ENCODE measurements at regions not wholly inside any gene's neighbourhood (a gene's known extent, or its start where the extent isn't known, plus 50 kb on each side); places are given as distances from the start of the nearest gene placed in this dataset.

GRCh38 chr14:100955201-100955600 is 51.7 kb upstream of the RTL1 start:
- no peak for DNase-seq

- no peak for DNase-seq
Observed at GRCh38 chr14:100962494-100962893, 59.0 kb upstream of the RTL1 start.

- DNase-seq: no peak
Observed at GRCh38 chr14:100965296-100965695, 61.8 kb upstream of the RTL1 start.

- no peak for DNase-seq
Observed at GRCh38 chr14:100967178-100967577, 63.7 kb upstream of the RTL1 start.

GRCh38 chr14:100967930-100968329 is 64.4 kb upstream of the RTL1 start:
- DNase-seq: no peak

GRCh38 chr14:100972118-100972897 is 68.8 kb upstream of the RTL1 start:
- no peak for DNase-seq

- no peak for DNase-seq
Observed at GRCh38 chr14:100975671-100976070, 72.1 kb upstream of the RTL1 start.

- no peak for DNase-seq
Observed at GRCh38 chr14:100979079-100979478, 75.6 kb upstream of the RTL1 start.

GRCh38 chr14:100979780-100980179 is 76.3 kb upstream of the RTL1 start:
- no peak for DNase-seq

- no peak for DNase-seq
Observed at GRCh38 chr14:100980823-100981222, 77.3 kb upstream of the RTL1 start.

GRCh38 chr14:100981809-100982208 is 78.3 kb upstream of the RTL1 start:
- no peak for DNase-seq

GRCh38 chr14:100982353-100982752 is 78.8 kb upstream of the RTL1 start:
- DNase-seq: no peak

GRCh38 chr14:100982762-100983161 is 79.2 kb upstream of the RTL1 start:
- no peak for DNase-seq

GRCh38 chr14:100983710-100984109 is 80.2 kb upstream of the RTL1 start:
- no peak for DNase-seq

GRCh38 chr14:100988011-100988410 is 84.5 kb upstream of the RTL1 start:
- DNase-seq: no peak

- DNase-seq: no peak
Observed at GRCh38 chr14:100988411-100988900, 84.9 kb upstream of the RTL1 start.

GRCh38 chr14:100988956-100989355 is 85.4 kb upstream of the RTL1 start:
- no peak for DNase-seq

GRCh38 chr14:100989924-100990323 is 86.4 kb upstream of the RTL1 start:
- no peak for DNase-seq

GRCh38 chr14:100994082-100994481 is 90.6 kb upstream of the RTL1 start:
- DNase-seq: no peak

GRCh38 chr14:100994756-100995330 is 91.3 kb upstream of the RTL1 start:
- DNase-seq: peak; percentile 18

- no peak for DNase-seq
Observed at GRCh38 chr14:101000711-101001250, 97.3 kb upstream of the RTL1 start.

- no peak for DNase-seq
Observed at GRCh38 chr14:101001311-101002069, 98.0 kb upstream of the RTL1 start.

GRCh38 chr14:101002738-101003137 is 99.2 kb upstream of the RTL1 start:
- DNase-seq: no peak

GRCh38 chr14:101004176-101004575 is 100.7 kb upstream of the RTL1 start:
- no peak for DNase-seq
